ENCODE measurements at regions not wholly inside any gene's neighbourhood (a gene's known extent, or its start where the extent isn't known, plus 50 kb on each side); places are given as distances from the start of the nearest gene placed in this dataset.
"Not testable (repeated sequence)": the region's sequence is repeated elsewhere in the genome, so short reads cannot be mapped to it uniquely, and the experiment has no call there.

DNA sequence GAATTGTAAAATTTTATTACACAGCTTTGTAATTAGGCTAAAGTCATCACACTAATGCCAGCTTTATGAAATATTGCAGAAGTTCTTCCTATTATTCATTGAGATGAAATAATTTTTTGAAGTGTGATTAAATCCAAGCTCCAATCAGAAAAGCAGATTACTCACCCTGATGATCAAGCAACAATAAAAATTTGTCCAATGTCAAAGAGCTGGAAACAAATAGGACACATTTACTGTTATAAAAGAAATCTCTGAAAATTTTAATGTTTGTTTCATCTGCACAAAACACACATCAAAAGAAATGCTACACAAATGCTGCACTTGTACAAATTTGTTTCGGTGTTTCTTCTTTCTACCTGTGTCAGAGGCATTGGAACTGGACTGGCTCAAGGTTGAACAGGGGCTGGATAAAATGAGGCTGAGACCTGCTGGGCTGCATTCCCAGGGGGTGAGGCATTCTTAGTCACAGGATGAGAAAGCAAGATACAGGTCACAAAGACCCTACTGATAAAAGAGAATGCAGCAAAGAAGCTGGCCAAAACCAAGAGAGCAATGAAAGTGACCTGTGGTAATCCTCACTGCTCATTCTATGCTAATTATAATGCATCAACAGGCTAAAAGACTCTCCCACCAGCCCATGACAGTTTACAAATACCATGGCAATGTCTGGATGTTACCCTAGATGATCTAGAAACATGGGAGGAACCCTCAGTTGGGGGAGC is 78.3 kb downstream of the GASK1B start:
- Histone ChIP-seq H3K4me3 (ENCODE audit: low read length, poor library complexity, severe bottlenecking) (no peak overlapping the region), H3K79me2 (ENCODE audit: insufficient read depth, low read length) (no peaks in the 10 kb centered on the region), H4K20me1 (ENCODE audit: insufficient read depth, low read length, poor library complexity, severe bottlenecking) (no peaks in the 10 kb centered on the region), H3K9me3 (ENCODE audit: insufficient read depth, low read depth, low read length) (no peaks in the 10 kb centered on the region), H2AFZ (ENCODE audit: low read length) (no peak overlapping the region), H3K9ac (ENCODE audit: low read depth, low read length, poor library complexity, severe bottlenecking) (no peak overlapping the region), H3K9me2 (replicated peaks; ENCODE audit: low read depth, low read length) (no peaks in the 10 kb centered on the region), H3K27me3 (ENCODE audit: insufficient read depth, low read length, poor library complexity, severe bottlenecking) (no peaks in the 10 kb centered on the region), H3F3A (ENCODE audit: low read depth) (no peaks in the 10 kb centered on the region), H3K36me3 (ENCODE audit: insufficient read depth, low read length) (no peaks in the 10 kb centered on the region), H3K4me2 (ENCODE audit: low read depth, low read length, poor library complexity, severe bottlenecking) (no peak overlapping the region), H3K4me1 (ENCODE audit: insufficient read depth, low read length, poor library complexity, severe bottlenecking) (no peaks in the 10 kb centered on the region)
- TF ChIP-seq, protein P1, sequence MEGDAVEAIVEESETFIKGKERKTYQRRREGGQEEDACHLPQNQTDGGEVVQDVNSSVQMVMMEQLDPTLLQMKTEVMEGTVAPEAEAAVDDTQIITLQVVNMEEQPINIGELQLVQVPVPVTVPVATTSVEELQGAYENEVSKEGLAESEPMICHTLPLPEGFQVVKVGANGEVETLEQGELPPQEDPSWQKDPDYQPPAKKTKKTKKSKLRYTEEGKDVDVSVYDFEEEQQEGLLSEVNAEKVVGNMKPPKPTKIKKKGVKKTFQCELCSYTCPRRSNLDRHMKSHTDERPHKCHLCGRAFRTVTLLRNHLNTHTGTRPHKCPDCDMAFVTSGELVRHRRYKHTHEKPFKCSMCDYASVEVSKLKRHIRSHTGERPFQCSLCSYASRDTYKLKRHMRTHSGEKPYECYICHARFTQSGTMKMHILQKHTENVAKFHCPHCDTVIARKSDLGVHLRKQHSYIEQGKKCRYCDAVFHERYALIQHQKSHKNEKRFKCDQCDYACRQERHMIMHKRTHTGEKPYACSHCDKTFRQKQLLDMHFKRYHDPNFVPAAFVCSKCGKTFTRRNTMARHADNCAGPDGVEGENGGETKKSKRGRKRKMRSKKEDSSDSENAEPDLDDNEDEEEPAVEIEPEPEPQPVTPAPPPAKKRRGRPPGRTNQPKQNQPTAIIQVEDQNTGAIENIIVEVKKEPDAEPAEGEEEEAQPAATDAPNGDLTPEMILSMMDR (conservative IDR thresholded peaks at IDR 0.05; ENCODE audit: low read length), result no peak
- TF ChIP-seq EZH2phosphoT487 (IDR thresholded peaks at IDR 0.05; ENCODE audit: borderline replicate concordance), result no peak

DNA sequence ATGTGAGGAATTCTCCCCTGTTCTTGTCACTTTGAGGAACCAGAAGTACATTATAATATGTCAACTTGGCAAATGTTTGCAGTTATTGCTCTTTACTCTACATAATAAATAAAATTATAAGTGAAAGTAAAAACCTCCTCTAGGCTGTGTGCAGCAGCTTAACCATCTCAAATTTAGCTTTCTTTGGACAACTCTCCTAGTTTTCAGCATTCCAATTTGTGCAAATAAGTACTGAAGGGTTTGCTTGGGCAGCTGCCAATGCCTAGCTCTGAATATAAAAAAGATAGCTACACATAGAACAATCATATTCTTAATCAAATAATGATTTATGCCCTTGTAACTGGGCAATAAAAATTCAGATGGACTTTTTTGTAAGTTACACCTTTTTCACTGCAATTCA is 82.5 kb downstream of the GASK1B start:
- no peaks in the 10 kb centered on the region for H3K4me1 ChIP-seq (ENCODE audit: insufficient read depth, low read length, poor library complexity, severe bottlenecking)
- H3K9ac ChIP-seq (ENCODE audit: low read depth, low read length, poor library complexity, severe bottlenecking), result no peak overlapping the region
- H3K4me2 ChIP-seq (ENCODE audit: low read depth, low read length, poor library complexity, severe bottlenecking), result no peak overlapping the region
- H3K79me2 ChIP-seq (ENCODE audit: insufficient read depth, low read length), result no peaks in the 10 kb centered on the region
- TF ChIP-seq, protein P1 (conservative IDR thresholded peaks at IDR 0.05; ENCODE audit: low read length), result no peak
- no peak for TF ChIP-seq EZH2phosphoT487 (IDR thresholded peaks at IDR 0.05; ENCODE audit: borderline replicate concordance)
- no peaks in the 10 kb centered on the region for H3K27me3 ChIP-seq (ENCODE audit: insufficient read depth, low read length, poor library complexity, severe bottlenecking)
- no peaks in the 10 kb centered on the region for H3F3A ChIP-seq (ENCODE audit: low read depth)
- no peak overlapping the region for H2AFZ ChIP-seq (ENCODE audit: low read length)
- no peaks in the 10 kb centered on the region for H3K36me3 ChIP-seq (ENCODE audit: insufficient read depth, low read length)
- H3K9me2 ChIP-seq (replicated peaks; ENCODE audit: low read depth, low read length), result no peaks in the 10 kb centered on the region
- H3K9me3 ChIP-seq (ENCODE audit: insufficient read depth, low read depth, low read length), result no peaks in the 10 kb centered on the region
- H3K4me3 ChIP-seq (ENCODE audit: low read length, poor library complexity, severe bottlenecking), result no peak overlapping the region
- H4K20me1 ChIP-seq (ENCODE audit: insufficient read depth, low read length, poor library complexity, severe bottlenecking), result no peaks in the 10 kb centered on the region

DNA sequence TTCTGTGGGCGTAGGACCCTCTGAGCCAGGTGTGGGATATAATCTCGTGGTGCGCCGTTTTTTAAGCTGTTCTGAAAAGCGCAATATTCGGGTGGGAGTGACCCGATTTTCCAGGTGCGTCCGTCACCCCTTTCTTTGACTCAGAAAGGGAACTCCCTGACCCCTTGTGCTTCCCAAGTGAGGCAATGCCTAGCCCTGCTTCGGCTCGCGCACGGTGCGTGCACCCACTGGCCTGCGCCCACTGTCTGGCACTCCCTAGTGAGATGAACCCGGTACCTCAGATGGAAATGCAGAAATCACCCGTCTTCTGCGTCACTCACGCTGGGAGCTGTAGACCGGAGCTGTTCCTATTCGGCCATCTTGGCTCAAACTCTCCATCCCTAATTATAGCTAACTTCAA is 82.9 kb downstream of the GASK1B start:
- not testable (repeated sequence) for H3K9me3 ChIP-seq (ENCODE audit: insufficient read depth, low read depth, low read length); H3K36me3 ChIP-seq (ENCODE audit: insufficient read depth, low read length); H4K20me1 ChIP-seq (ENCODE audit: insufficient read depth, low read length, poor library complexity, severe bottlenecking); H3K4me3 ChIP-seq (ENCODE audit: low read length, poor library complexity, severe bottlenecking); H3F3A ChIP-seq (ENCODE audit: low read depth); H3K4me2 ChIP-seq (ENCODE audit: low read depth, low read length, poor library complexity, severe bottlenecking); H3K9ac ChIP-seq (ENCODE audit: low read depth, low read length, poor library complexity, severe bottlenecking); H3K9me2 ChIP-seq (replicated peaks; ENCODE audit: low read depth, low read length); H3K27me3 ChIP-seq (ENCODE audit: insufficient read depth, low read length, poor library complexity, severe bottlenecking); H2AFZ ChIP-seq (ENCODE audit: low read length); H3K4me1 ChIP-seq (ENCODE audit: insufficient read depth, low read length, poor library complexity, severe bottlenecking); H3K79me2 ChIP-seq (ENCODE audit: insufficient read depth, low read length)

DNA sequence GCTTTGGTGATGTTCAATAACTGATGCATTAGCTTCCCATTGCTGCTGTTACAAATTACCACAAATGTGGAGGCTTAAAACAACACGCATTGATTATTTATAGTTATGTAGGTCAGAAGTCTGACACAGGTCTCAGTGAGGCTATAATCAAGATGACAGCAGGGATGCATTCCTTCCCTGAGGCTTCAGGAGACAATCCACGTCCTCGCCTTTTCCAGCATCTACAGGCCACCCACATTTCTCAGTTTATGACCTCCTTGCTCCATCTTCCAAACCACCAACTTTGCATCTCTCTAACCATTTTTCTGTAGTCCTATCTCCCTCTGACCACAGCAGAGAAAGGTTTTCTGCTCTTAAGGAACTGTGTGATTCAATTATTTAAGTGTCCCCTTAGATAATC is 92.5 kb downstream of the GASK1B start:
- Histone ChIP-seq H3K9ac (ENCODE audit: low read depth, low read length, poor library complexity, severe bottlenecking) (no peak overlapping the region), H2AFZ (ENCODE audit: low read length) (no peak overlapping the region), H3K4me2 (ENCODE audit: low read depth, low read length, poor library complexity, severe bottlenecking) (no peak overlapping the region), H3K4me3 (ENCODE audit: low read length, poor library complexity, severe bottlenecking) (no peak overlapping the region), H3K36me3 (ENCODE audit: insufficient read depth, low read length) (no peaks in the 10 kb centered on the region), H3K4me1 (ENCODE audit: insufficient read depth, low read length, poor library complexity, severe bottlenecking) (no peaks in the 10 kb centered on the region), H3K9me3 (ENCODE audit: insufficient read depth, low read depth, low read length) (no peaks in the 10 kb centered on the region), H3K9me2 (replicated peaks; ENCODE audit: low read depth, low read length) (no peaks in the 10 kb centered on the region), H3K27me3 (ENCODE audit: insufficient read depth, low read length, poor library complexity, severe bottlenecking) (no peaks in the 10 kb centered on the region), H3K79me2 (ENCODE audit: insufficient read depth, low read length) (no peaks in the 10 kb centered on the region), H3F3A (ENCODE audit: low read depth) (no peaks in the 10 kb centered on the region), H4K20me1 (ENCODE audit: insufficient read depth, low read length, poor library complexity, severe bottlenecking) (no peaks in the 10 kb centered on the region)
- TF ChIP-seq EZH2phosphoT487 (IDR thresholded peaks at IDR 0.05; ENCODE audit: borderline replicate concordance), result no peak
- TF ChIP-seq, protein P1 (conservative IDR thresholded peaks at IDR 0.05; ENCODE audit: low read length), result no peak

Data from Loucy (cell line).